ENCODE measurements at regions not wholly inside any gene's neighbourhood (a gene's known extent, or its start where the extent isn't known, plus 50 kb on each side); places are given as distances from the start of the nearest gene placed in this dataset.

- H3K27me3 ChIP-seq (ENCODE audit: insufficient read depth, poor library complexity, severe bottlenecking): no peaks in the 10 kb centered on the region
- no peak overlapping the region for H3K27ac ChIP-seq (replicated peaks)
- no peak for DNase-seq (ENCODE audit: low read depth in 1 of 2, low spot score in 1 of 2)
- TF ChIP-seq SPI1 (IDR thresholded peaks at IDR 0.05; ENCODE audit: borderline replicate concordance, low read depth): no peak
- no peak for TF ChIP-seq REST (IDR thresholded peaks at IDR 0.05; ENCODE audit: insufficient replicate concordance, low read depth)
- no peak for TF ChIP-seq CTCF (IDR thresholded peaks at IDR 0.05; ENCODE audit: insufficient read depth, low read length)
- TF ChIP-seq GABPA (IDR thresholded peaks at IDR 0.05; ENCODE audit: low read depth): no peak
- no peak for TF ChIP-seq POLR2AphosphoS5 (IDR thresholded peaks at IDR 0.05; ENCODE audit: low read depth)
- H3K4me3 ChIP-seq (replicated peaks; ENCODE audit: insufficient read depth, low read length): no peak overlapping the region
These were observed 2079.7 kb upstream of the AGA start for GRCh38 chr4:179521952-179522351.

- no peaks in the 10 kb centered on the region for H3K27me3 ChIP-seq (ENCODE audit: insufficient read depth, poor library complexity, severe bottlenecking)
- no peak overlapping the region for H3K4me3 ChIP-seq (replicated peaks; ENCODE audit: insufficient read depth, low read length)
- TF ChIP-seq POLR2AphosphoS5 (IDR thresholded peaks at IDR 0.05; ENCODE audit: low read depth) (no peak), REST (IDR thresholded peaks at IDR 0.05; ENCODE audit: insufficient replicate concordance, low read depth) (no peak), SPI1 (IDR thresholded peaks at IDR 0.05; ENCODE audit: borderline replicate concordance, low read depth) (no peak), CTCF (IDR thresholded peaks at IDR 0.05; ENCODE audit: insufficient read depth, low read length) (no peak), GABPA (IDR thresholded peaks at IDR 0.05; ENCODE audit: low read depth) (no peak)
- H3K27ac ChIP-seq (replicated peaks): no peak overlapping the region
- no peak for DNase-seq (ENCODE audit: low read depth in 1 of 2, low spot score in 1 of 2)
These were observed 2088.7 kb upstream of the AGA start for GRCh38 chr4:179530958-179531357.

GRCh38 chr4:179536694-179537093 lies 2094.5 kb upstream of the AGA start:
- DNase-seq (ENCODE audit: low read depth in 1 of 2, low spot score in 1 of 2): no peak
- Histone ChIP-seq H3K4me3 (replicated peaks; ENCODE audit: insufficient read depth, low read length) (no peak overlapping the region), H3K27ac (replicated peaks) (no peak overlapping the region), H3K27me3 (ENCODE audit: insufficient read depth, poor library complexity, severe bottlenecking) (no peaks in the 10 kb centered on the region)
- no peak for TF ChIP-seq GABPA (IDR thresholded peaks at IDR 0.05; ENCODE audit: low read depth)
- no peak for TF ChIP-seq REST (IDR thresholded peaks at IDR 0.05; ENCODE audit: insufficient replicate concordance, low read depth)
- TF ChIP-seq CTCF (IDR thresholded peaks at IDR 0.05; ENCODE audit: insufficient read depth, low read length): no peak
- no peak for TF ChIP-seq SPI1 (IDR thresholded peaks at IDR 0.05; ENCODE audit: borderline replicate concordance, low read depth)
- TF ChIP-seq POLR2AphosphoS5 (IDR thresholded peaks at IDR 0.05; ENCODE audit: low read depth): no peak

All from HL-60 (cell line).